Activated CD4-positive, alpha-beta T cell treated with anti-CD3 and anti-CD28 coated beads for 36 hours (primary cell): ENCODE measurements at regions not wholly inside any gene's neighbourhood (a gene's known extent, or its start where the extent isn't known, plus 50 kb on each side); places are given as distances from the start of the nearest gene placed in this dataset.

ENCODE experiments used
- ATAC-seq: fragments of 200-7000 bp; cut with Tn5 transposase; one replicate; pipeline ENCODE4 v1.10.0; 2021; ENCODE audit warnings: mild to moderate bottlenecking, moderate library complexity
- CTCF ChIA-PET: fragments of 350-600 bp; sonication (Branson Sonifier 250); formaldehyde crosslinking; loops from one replicate; lab custom pipeline; 2021; ENCODE audit warnings: antibody characterized with exemption; lab: Charles Lee
- POLR2A ChIA-PET: fragments of 350-600 bp; sonication (Branson Sonifier 250); formaldehyde crosslinking; loops from one replicate; lab custom pipeline; 2021; ENCODE audit warnings: antibody characterized with exemption, inconsistent platforms; lab: Charles Lee
- DNase-seq: peaks from one replicate; pipeline ENCODE4 v3.0.0-alpha.2; 2020
- H3K27ac Mint-ChIP-seq: one replicate; pipeline ENCODE4 v1.8.0; 2021; ENCODE audit warnings: mixed read lengths
- H3K27me3 Mint-ChIP-seq: one replicate; pipeline ENCODE4 v1.8.0; 2021; ENCODE audit warnings: mixed read lengths
- H3K36me3 Mint-ChIP-seq: one replicate; pipeline ENCODE4 v1.8.0; 2021; ENCODE audit warnings: low read depth, mixed read lengths
- H3K4me1 Mint-ChIP-seq: one replicate; pipeline ENCODE4 v1.8.0; 2021; ENCODE audit warnings: mixed read lengths
- H3K4me3 Mint-ChIP-seq: one replicate; pipeline ENCODE4 v1.8.0; 2021; ENCODE audit warnings: mild to moderate bottlenecking, moderate library complexity, mixed read lengths
- H3K9me3 Mint-ChIP-seq: one replicate; pipeline ENCODE4 v1.8.0; 2021; ENCODE audit warnings: low read depth, mixed read lengths
- intact Hi-C, 2 experiments: fragments of 100-400 bp; cut with DNase I in 1 of 2; cut with micrococcal nuclease in 1 of 2; formaldehyde crosslinking; loops; one replicate each; pipeline versions ENCODE4 v1.14.2 to v1.15.1; 2022 to 2024; cut with DNase I, micrococcal nuclease

- ATAC-seq (peak; percentile 86), DNase-seq (peak; percentile 55)
- Mint-ChIP-seq H3K4me1 (peaks cover 14% of the 10 kb centered on the region), H3K4me3 (no peak overlapping the region), H3K27me3 (no peaks in the 10 kb centered on the region), H3K36me3 (no peaks in the 10 kb centered on the region), H3K9me3 (no peaks in the 10 kb centered on the region), H3K27ac (no peak overlapping the region)
- CTCF ChIA-PET, result no interaction called here
- POLR2A ChIA-PET, result no interaction called here
- intact Hi-C loops, result loop anchor here (1.0 to 2.0 kb wide), 3 partner anchors 29 to 52 kb away; partner anchors contain the start of gene ERCC6L2 (in 2 of the 2)
Observed at GRCh38 chr9:95822583-95823431, 52.7 kb upstream of the ERCC6L2 start.

GRCh38 chr9:95822015-95822414 lies 53.5 kb upstream of the ERCC6L2 start:
- H3K27me3 Mint-ChIP-seq, result no peaks in the 10 kb centered on the region
- ChIA-PET CTCF (no interaction called here), POLR2A (no interaction called here)
- H3K9me3 Mint-ChIP-seq, result no peaks in the 10 kb centered on the region
- ATAC-seq, result no peak
- H3K4me3 Mint-ChIP-seq, result no peak overlapping the region
- intact Hi-C loops, result loop anchor here (2.0 kb wide), 2 partner anchors 31 to 53 kb away; partner anchors contain the start of gene ERCC6L2 (in 2 of the 2)
- H3K4me1 Mint-ChIP-seq, result peaks cover 14% of the 10 kb centered on the region
- H3K27ac Mint-ChIP-seq, result no peak overlapping the region
- no peak for DNase-seq
- no peaks in the 10 kb centered on the region for H3K36me3 Mint-ChIP-seq

- ChIA-PET POLR2A (no interaction called here), CTCF (no interaction called here)
- Mint-ChIP-seq H3K27me3 (no peaks in the 10 kb centered on the region), H3K36me3 (no peaks in the 10 kb centered on the region), H3K4me3 (no peak overlapping the region), H3K4me1 (peaks cover 14% of the 10 kb centered on the region), H3K27ac (no peak overlapping the region), H3K9me3 (no peaks in the 10 kb centered on the region)
- DNase-seq, result no peak
- ATAC-seq, result no peak
- intact Hi-C loops, result no loop called here
Observed at GRCh38 chr9:95820074-95820473, 55.4 kb upstream of the ERCC6L2 start.

GRCh38 chr9:95819636-95820035 lies 55.9 kb upstream of the ERCC6L2 start:
- Mint-ChIP-seq H3K36me3 (no peaks in the 10 kb centered on the region), H3K4me1 (peaks cover 14% of the 10 kb centered on the region), H3K27ac (no peak overlapping the region), H3K9me3 (no peaks in the 10 kb centered on the region), H3K27me3 (no peaks in the 10 kb centered on the region), H3K4me3 (no peak overlapping the region)
- ChIA-PET CTCF (no interaction called here), POLR2A (no interaction called here)
- ATAC-seq (no peak), DNase-seq (no peak)
- intact Hi-C loops, result no loop called here

- no peaks in the 10 kb centered on the region for H3K27me3 Mint-ChIP-seq
- H3K36me3 Mint-ChIP-seq, result peaks cover 3% of the 10 kb centered on the region
- intact Hi-C loops, result no loop called here
- H3K27ac Mint-ChIP-seq, result no peak overlapping the region
- H3K4me3 Mint-ChIP-seq, result no peak overlapping the region
- DNase-seq (no peak), ATAC-seq (no peak)
- H3K4me1 Mint-ChIP-seq, result peaks cover 2% of the 10 kb centered on the region
- no peaks in the 10 kb centered on the region for H3K9me3 Mint-ChIP-seq
- POLR2A ChIA-PET, result interaction anchor here (0.6 kb wide), 1 partner anchor 307 kb away, joined by 4 read pairs; no protein-coding TSS in a partner anchor
- CTCF ChIA-PET, result no interaction called here
Observed at GRCh38 chr9:95817205-95817604, 58.3 kb upstream of the ERCC6L2 start.

- H3K36me3 Mint-ChIP-seq, result peaks cover 3% of the 10 kb centered on the region
- H3K4me3 Mint-ChIP-seq, result no peak overlapping the region
- no peak for DNase-seq
- ChIA-PET POLR2A (interaction anchor here (0.6 kb wide), 1 partner anchor 306 kb away, joined by 4 read pairs; no protein-coding TSS in a partner anchor), CTCF (no interaction called here)
- H3K27me3 Mint-ChIP-seq, result no peaks in the 10 kb centered on the region
- H3K9me3 Mint-ChIP-seq, result no peaks in the 10 kb centered on the region
- no peak for ATAC-seq
- no peaks in the 10 kb centered on the region for H3K4me1 Mint-ChIP-seq
- intact Hi-C loops, result no loop called here
- no peak overlapping the region for H3K27ac Mint-ChIP-seq
Observed at GRCh38 chr9:95816716-95817115, 58.8 kb upstream of the ERCC6L2 start.

GRCh38 chr9:95815961-95816360 lies 59.5 kb upstream of the ERCC6L2 start:
- ChIA-PET CTCF (no interaction called here), POLR2A (no interaction called here)
- no peak for ATAC-seq
- intact Hi-C loops, result no loop called here
- Mint-ChIP-seq H3K27ac (no peak overlapping the region), H3K4me3 (no peak overlapping the region), H3K27me3 (no peaks in the 10 kb centered on the region), H3K36me3 (peaks cover 3% of the 10 kb centered on the region), H3K9me3 (no peaks in the 10 kb centered on the region), H3K4me1 (no peaks in the 10 kb centered on the region)
- DNase-seq, result no peak

GRCh38 chr9:95815133-95815532 lies 60.4 kb upstream of the ERCC6L2 start:
- no peak for DNase-seq
- H3K27me3 Mint-ChIP-seq, result no peaks in the 10 kb centered on the region
- no peak for ATAC-seq
- H3K4me1 Mint-ChIP-seq, result no peaks in the 10 kb centered on the region
- ChIA-PET CTCF (no interaction called here), POLR2A (no interaction called here)
- intact Hi-C loops, result no loop called here
- no peak overlapping the region for H3K27ac Mint-ChIP-seq
- no peak overlapping the region for H3K4me3 Mint-ChIP-seq
- no peaks in the 10 kb centered on the region for H3K9me3 Mint-ChIP-seq
- peaks cover 3% of the 10 kb centered on the region for H3K36me3 Mint-ChIP-seq

GRCh38 chr9:95813923-95814322 lies 61.6 kb upstream of the ERCC6L2 start:
- CTCF ChIA-PET, result interaction anchor here (0.6 kb wide), 1 partner anchor 43 kb away, joined by 3 read pairs; no protein-coding TSS in a partner anchor
- DNase-seq (no peak), ATAC-seq (no peak)
- no peak overlapping the region for H3K27ac Mint-ChIP-seq
- peaks cover 3% of the 10 kb centered on the region for H3K36me3 Mint-ChIP-seq
- no peaks in the 10 kb centered on the region for H3K27me3 Mint-ChIP-seq
- no peak overlapping the region for H3K4me3 Mint-ChIP-seq
- intact Hi-C loops, result no loop called here
- no peaks in the 10 kb centered on the region for H3K9me3 Mint-ChIP-seq
- H3K4me1 Mint-ChIP-seq, result peaks cover 6% of the 10 kb centered on the region
- POLR2A ChIA-PET, result no interaction called here

GRCh38 chr9:95810814-95811213 lies 64.7 kb upstream of the ERCC6L2 start:
- Mint-ChIP-seq H3K4me1 (peaks cover 13% of the 10 kb centered on the region), H3K4me3 (no peak overlapping the region), H3K27me3 (peaks cover 9% of the 10 kb centered on the region), H3K9me3 (no peaks in the 10 kb centered on the region), H3K27ac (no peak overlapping the region), H3K36me3 (peaks cover 3% of the 10 kb centered on the region)
- intact Hi-C loops, result no loop called here
- no peak for ATAC-seq
- ChIA-PET CTCF (interaction anchor here (0.7 kb wide), 1 partner anchor 29 kb away, joined by 3 read pairs; no protein-coding TSS in a partner anchor), POLR2A (no interaction called here)
- DNase-seq, result no peak

GRCh38 chr9:95810133-95810532 lies 65.4 kb upstream of the ERCC6L2 start:
- CTCF ChIA-PET, result no interaction called here
- H3K9me3 Mint-ChIP-seq, result no peaks in the 10 kb centered on the region
- DNase-seq (no peak), ATAC-seq (no peak)
- peaks cover 9% of the 10 kb centered on the region for H3K27me3 Mint-ChIP-seq
- POLR2A ChIA-PET, result interaction anchor here (0.6 kb wide), 2 partner anchors 78 to 572 kb away, joined by 3 read pairs; no protein-coding TSS in a partner anchor
- no peak overlapping the region for H3K27ac Mint-ChIP-seq
- no peak overlapping the region for H3K4me3 Mint-ChIP-seq
- intact Hi-C loops, result no loop called here
- peaks cover 13% of the 10 kb centered on the region for H3K4me1 Mint-ChIP-seq
- H3K36me3 Mint-ChIP-seq, result peaks cover 3% of the 10 kb centered on the region

GRCh38 chr9:95809686-95810085 lies 65.8 kb upstream of the ERCC6L2 start:
- intact Hi-C loops, result no loop called here
- H3K36me3 Mint-ChIP-seq, result peaks cover 3% of the 10 kb centered on the region
- ChIA-PET POLR2A (interaction anchor here (0.6 kb wide), 1 partner anchor 78 kb away, joined by 3 read pairs; no protein-coding TSS in a partner anchor), CTCF (interaction anchor here (0.9 kb wide), 1 partner anchor 8 kb away, joined by 3 read pairs; no protein-coding TSS in a partner anchor)
- no peak overlapping the region for H3K4me3 Mint-ChIP-seq
- H3K27me3 Mint-ChIP-seq, result peaks cover 9% of the 10 kb centered on the region
- no peak overlapping the region for H3K27ac Mint-ChIP-seq
- DNase-seq (no peak), ATAC-seq (peak; percentile 66)
- H3K9me3 Mint-ChIP-seq, result no peaks in the 10 kb centered on the region
- peaks cover 13% of the 10 kb centered on the region for H3K4me1 Mint-ChIP-seq
